ENCODE measurements at regions not wholly inside any gene's neighbourhood (a gene's known extent, or its start where the extent isn't known, plus 50 kb on each side); places are given as distances from the start of the nearest gene placed in this dataset.

GRCh38 chr1:34625521-34626015, 129.3 kb upstream of the GJB5 start:
- CTCF ChIA-PET, result interaction anchor here (0.5 kb wide), 1 partner anchor 32 kb away, joined by 6 read pairs; no protein-coding TSS in a partner anchor
- no TSS peak for BruUV-seq (replicated peaks)

GRCh38 chr1:34627465-34628240, 127.2 kb upstream of the GJB5 start:
- no peak overlapping the region for H3K27ac ChIP-seq (ENCODE audit: low read length)
- no peak overlapping the region for H3K4me3 ChIP-seq (ENCODE audit: low read depth in 2 of 2, low read length in 2 of 2)
- no peaks in the 10 kb centered on the region for H3K4me1 ChIP-seq (ENCODE audit: control insufficient read depth, insufficient read depth, low read length)
- no peak for DNase-seq (ENCODE audit: low read depth, low spot score)
- in situ Hi-C loops (cut with HindIII; ENCODE audit: low pct_unique_long_range_greater_than_20kb, low sequenced_read_pairs) (no loop called here), intact Hi-C loops (cut with micrococcal nuclease; ENCODE audit: unreplicated experiment) (no loop called here)
- no TSS peak for BruUV-seq (replicated peaks)
- H3K9me3 ChIP-seq (ENCODE audit: control insufficient read depth, insufficient read depth, low read depth, low read length), result no peaks in the 10 kb centered on the region
- no peak for ATAC-seq
- H3K36me3 ChIP-seq (ENCODE audit: control insufficient read depth, insufficient read depth, low read length), result no peaks in the 10 kb centered on the region
- no peaks in the 10 kb centered on the region; the same call in 1 of the 2 replicates for H3K27me3 ChIP-seq (ENCODE audit: control insufficient read depth, insufficient read depth, low read length)
- POLR2A ChIA-PET, result no interaction called here
- no peak for TF ChIP-seq SIN3A (IDR thresholded peaks at IDR 0.05; ENCODE audit: borderline replicate concordance, insufficient read depth, low read depth, low read length)
- TF ChIP-seq POLR2AphosphoS5 (IDR thresholded peaks at IDR 0.05; ENCODE audit: low read depth, low read length), result no peak
- no peak for TF ChIP-seq TCF7L2 (IDR thresholded peaks at IDR 0.05; ENCODE audit: low read depth, low read length)
- TF ChIP-seq CTCF (IDR thresholded peaks at IDR 0.05), result no peak
- no peak for TF ChIP-seq REST (IDR thresholded peaks at IDR 0.05; ENCODE audit: insufficient read depth in 1 of 2, low read depth in 2 of 2, low read length in 1 of 2)
- CTCF ChIA-PET, result no interaction called here

More at GRCh38 chr1:34625521-34626015, 129.3 kb upstream of the GJB5 start:
- TF ChIP-seq REST (IDR thresholded peaks at IDR 0.05; ENCODE audit: insufficient read depth in 1 of 2, low read depth in 2 of 2, low read length in 1 of 2) (no peak), TCF7L2 (IDR thresholded peaks at IDR 0.05; ENCODE audit: low read depth, low read length) (no peak), CTCF (IDR thresholded peaks at IDR 0.05) (no peak), SIN3A (IDR thresholded peaks at IDR 0.05; ENCODE audit: borderline replicate concordance, insufficient read depth, low read depth, low read length) (no peak), POLR2AphosphoS5 (IDR thresholded peaks at IDR 0.05; ENCODE audit: low read depth, low read length) (no peak)
- Histone ChIP-seq H3K9me3 (ENCODE audit: control insufficient read depth, insufficient read depth, low read depth, low read length) (no peaks in the 10 kb centered on the region), H3K27me3 (ENCODE audit: control insufficient read depth, insufficient read depth, low read length) (no peaks in the 10 kb centered on the region; the same call in 1 of the 2 replicates), H3K4me3 (ENCODE audit: low read depth in 2 of 2, low read length in 2 of 2) (no peak overlapping the region), H3K36me3 (ENCODE audit: control insufficient read depth, insufficient read depth, low read length) (no peaks in the 10 kb centered on the region), H3K27ac (ENCODE audit: low read length) (no peak overlapping the region), H3K4me1 (ENCODE audit: control insufficient read depth, insufficient read depth, low read length) (no peaks in the 10 kb centered on the region)
- intact Hi-C loops (cut with micrococcal nuclease; ENCODE audit: unreplicated experiment) (no loop called here), in situ Hi-C loops (cut with HindIII; ENCODE audit: low pct_unique_long_range_greater_than_20kb, low sequenced_read_pairs) (no loop called here)
- POLR2A ChIA-PET, result no interaction called here
- no peak for DNase-seq (ENCODE audit: low read depth, low spot score)
- ATAC-seq, result no peak

Data from Panc1 (cell line).